ENCODE measurements at regions not wholly inside any gene's neighbourhood (a gene's known extent, or its start where the extent isn't known, plus 50 kb on each side); places are given as distances from the start of the nearest gene placed in this dataset.

- H3K9me3 ChIP-seq (ENCODE audit: control insufficient read depth, insufficient read depth, low read length), result no peaks in the 10 kb centered on the region
- no peak for TF ChIP-seq EZH2phosphoT487 (IDR thresholded peaks at IDR 0.05; ENCODE audit: borderline replicate concordance, low read length)
- TF ChIP-seq, protein P1, sequence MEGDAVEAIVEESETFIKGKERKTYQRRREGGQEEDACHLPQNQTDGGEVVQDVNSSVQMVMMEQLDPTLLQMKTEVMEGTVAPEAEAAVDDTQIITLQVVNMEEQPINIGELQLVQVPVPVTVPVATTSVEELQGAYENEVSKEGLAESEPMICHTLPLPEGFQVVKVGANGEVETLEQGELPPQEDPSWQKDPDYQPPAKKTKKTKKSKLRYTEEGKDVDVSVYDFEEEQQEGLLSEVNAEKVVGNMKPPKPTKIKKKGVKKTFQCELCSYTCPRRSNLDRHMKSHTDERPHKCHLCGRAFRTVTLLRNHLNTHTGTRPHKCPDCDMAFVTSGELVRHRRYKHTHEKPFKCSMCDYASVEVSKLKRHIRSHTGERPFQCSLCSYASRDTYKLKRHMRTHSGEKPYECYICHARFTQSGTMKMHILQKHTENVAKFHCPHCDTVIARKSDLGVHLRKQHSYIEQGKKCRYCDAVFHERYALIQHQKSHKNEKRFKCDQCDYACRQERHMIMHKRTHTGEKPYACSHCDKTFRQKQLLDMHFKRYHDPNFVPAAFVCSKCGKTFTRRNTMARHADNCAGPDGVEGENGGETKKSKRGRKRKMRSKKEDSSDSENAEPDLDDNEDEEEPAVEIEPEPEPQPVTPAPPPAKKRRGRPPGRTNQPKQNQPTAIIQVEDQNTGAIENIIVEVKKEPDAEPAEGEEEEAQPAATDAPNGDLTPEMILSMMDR (IDR thresholded peaks at IDR 0.05; ENCODE audit: low read depth, low read length, poor library complexity, severe bottlenecking), result no peak
- H3K79me2 ChIP-seq (ENCODE audit: control insufficient read depth, low read length), result no peaks in the 10 kb centered on the region
- H3K27me3 ChIP-seq (ENCODE audit: control insufficient read depth, low read length), result no peaks in the 10 kb centered on the region
- H3K27ac ChIP-seq (ENCODE audit: low read depth, low read length), result no peak overlapping the region
- H3K4me1 ChIP-seq (ENCODE audit: control insufficient read depth, low read length), result no peaks in the 10 kb centered on the region
- no peak overlapping the region for H3K4me3 ChIP-seq (ENCODE audit: low read length)
- H3K4me2 ChIP-seq (ENCODE audit: low read length), result no peak overlapping the region
- no peaks in the 10 kb centered on the region; the same call in 1 of the 2 replicates for H3K9me2 ChIP-seq (replicated peaks; ENCODE audit: control insufficient read depth, low read length)
- H3F3A ChIP-seq (ENCODE audit: control insufficient read depth, insufficient read depth), result no peaks in the 10 kb centered on the region
- no peaks in the 10 kb centered on the region for H3K36me3 ChIP-seq (ENCODE audit: control insufficient read depth, low read length)
- no peaks in the 10 kb centered on the region for H4K20me1 ChIP-seq (ENCODE audit: control insufficient read depth, insufficient read depth, low read depth, low read length)
These were observed 171.4 kb upstream of the FAT3 start for GRCh38 chr11:92053216-92053615.

- no peaks in the 10 kb centered on the region; the same call in 1 of the 2 replicates for H3K9me2 ChIP-seq (replicated peaks; ENCODE audit: control insufficient read depth, low read length)
- no peak overlapping the region for H3K4me3 ChIP-seq (ENCODE audit: low read length)
- no peaks in the 10 kb centered on the region for H3K36me3 ChIP-seq (ENCODE audit: control insufficient read depth, low read length)
- H3K9me3 ChIP-seq (ENCODE audit: control insufficient read depth, insufficient read depth, low read length), result no peaks in the 10 kb centered on the region
- no peak overlapping the region for H3K4me2 ChIP-seq (ENCODE audit: low read length)
- no peaks in the 10 kb centered on the region for H3K4me1 ChIP-seq (ENCODE audit: control insufficient read depth, low read length)
- TF ChIP-seq, protein P1 (IDR thresholded peaks at IDR 0.05; ENCODE audit: low read depth, low read length, poor library complexity, severe bottlenecking), result no peak
- no peak for TF ChIP-seq EZH2phosphoT487 (IDR thresholded peaks at IDR 0.05; ENCODE audit: borderline replicate concordance, low read length)
- H3F3A ChIP-seq (ENCODE audit: control insufficient read depth, insufficient read depth), result no peaks in the 10 kb centered on the region
- no peaks in the 10 kb centered on the region for H3K27me3 ChIP-seq (ENCODE audit: control insufficient read depth, low read length)
- no peak overlapping the region for H3K27ac ChIP-seq (ENCODE audit: low read depth, low read length)
- H3K79me2 ChIP-seq (ENCODE audit: control insufficient read depth, low read length), result no peaks in the 10 kb centered on the region
- no peaks in the 10 kb centered on the region for H4K20me1 ChIP-seq (ENCODE audit: control insufficient read depth, insufficient read depth, low read depth, low read length)
These were observed 174.3 kb upstream of the FAT3 start for GRCh38 chr11:92050305-92050704.

GRCh38 chr11:92048415-92048814 lies 176.2 kb upstream of the FAT3 start:
- H3K4me1 ChIP-seq (ENCODE audit: control insufficient read depth, low read length), result no peaks in the 10 kb centered on the region
- TF ChIP-seq EZH2phosphoT487 (IDR thresholded peaks at IDR 0.05; ENCODE audit: borderline replicate concordance, low read length), result no peak
- TF ChIP-seq, protein P1 (IDR thresholded peaks at IDR 0.05; ENCODE audit: low read depth, low read length, poor library complexity, severe bottlenecking), result no peak
- no peak overlapping the region for H3K4me3 ChIP-seq (ENCODE audit: low read length)
- no peaks in the 10 kb centered on the region for H3K9me2 ChIP-seq (replicated peaks; ENCODE audit: control insufficient read depth, low read length)
- no peaks in the 10 kb centered on the region for H3K79me2 ChIP-seq (ENCODE audit: control insufficient read depth, low read length)
- H4K20me1 ChIP-seq (ENCODE audit: control insufficient read depth, insufficient read depth, low read depth, low read length), result no peaks in the 10 kb centered on the region
- no peak overlapping the region for H3K27ac ChIP-seq (ENCODE audit: low read depth, low read length)
- no peak overlapping the region for H3K4me2 ChIP-seq (ENCODE audit: low read length)
- H3K9me3 ChIP-seq (ENCODE audit: control insufficient read depth, insufficient read depth, low read length), result no peaks in the 10 kb centered on the region
- no peaks in the 10 kb centered on the region for H3F3A ChIP-seq (ENCODE audit: control insufficient read depth, insufficient read depth)
- H3K36me3 ChIP-seq (ENCODE audit: control insufficient read depth, low read length), result no peaks in the 10 kb centered on the region
- no peaks in the 10 kb centered on the region for H3K27me3 ChIP-seq (ENCODE audit: control insufficient read depth, low read length)

GRCh38 chr11:92046103-92046502 lies 178.5 kb upstream of the FAT3 start:
- Histone ChIP-seq H4K20me1 (ENCODE audit: control insufficient read depth, insufficient read depth, low read depth, low read length) (no peaks in the 10 kb centered on the region), H3K27ac (ENCODE audit: low read depth, low read length) (no peak overlapping the region), H3K79me2 (ENCODE audit: control insufficient read depth, low read length) (no peaks in the 10 kb centered on the region), H3F3A (ENCODE audit: control insufficient read depth, insufficient read depth) (no peaks in the 10 kb centered on the region), H3K4me3 (ENCODE audit: low read length) (no peak overlapping the region), H3K4me1 (ENCODE audit: control insufficient read depth, low read length) (no peaks in the 10 kb centered on the region), H3K4me2 (ENCODE audit: low read length) (no peak overlapping the region), H3K27me3 (ENCODE audit: control insufficient read depth, low read length) (no peaks in the 10 kb centered on the region), H3K9me3 (ENCODE audit: control insufficient read depth, insufficient read depth, low read length) (no peaks in the 10 kb centered on the region), H3K9me2 (replicated peaks; ENCODE audit: control insufficient read depth, low read length) (no peaks in the 10 kb centered on the region), H3K36me3 (ENCODE audit: control insufficient read depth, low read length) (no peaks in the 10 kb centered on the region)
- TF ChIP-seq EZH2phosphoT487 (IDR thresholded peaks at IDR 0.05; ENCODE audit: borderline replicate concordance, low read length), result no peak
- TF ChIP-seq, protein P1 (IDR thresholded peaks at IDR 0.05; ENCODE audit: low read depth, low read length, poor library complexity, severe bottlenecking), result no peak

Data from DOHH2 (cell line).